Fibroblast of lung (primary cell): ENCODE measurements at regions not wholly inside any gene's neighbourhood (a gene's known extent, or its start where the extent isn't known, plus 50 kb on each side); places are given as distances from the start of the nearest gene placed in this dataset.

Source experiments
- DNase-seq, 2 donors: peaks; one replicate each; pipeline versions ENCODE4 v3.0.0 to v3.0.0-alpha.2; 2010; ENCODE audit warnings: low read depth in 2 of 2
- H2AFZ ChIP-seq: 2 replicates; pipeline ENCODE4 v1.5.1; 2012; ENCODE audit warnings: low read length, control low read depth, inconsistent platforms
- H3K27ac ChIP-seq: 2 replicates; pipeline ENCODE4 v1.5.1; 2011; ENCODE audit warnings: low read length, control low read depth; ENCODE audit not compliant: insufficient read depth
- H3K27me3 ChIP-seq: 2 replicates; pipeline ENCODE4 v1.5.1; 2011; ENCODE audit warnings: mild to moderate bottlenecking, low read length; ENCODE audit not compliant: control insufficient read depth, insufficient read depth
- H3K36me3 ChIP-seq: 2 replicates; pipeline ENCODE4 v1.5.1; 2011; ENCODE audit warnings: low read length; ENCODE audit not compliant: control insufficient read depth, insufficient read depth
- H3K4me1 ChIP-seq: 2 replicates; pipeline ENCODE4 v1.5.1; 2011; ENCODE audit warnings: low read length; ENCODE audit not compliant: control insufficient read depth, insufficient read depth; ENCODE audit errors: extremely low read depth
- H3K4me2 ChIP-seq: 2 replicates; pipeline ENCODE4 v1.5.1; 2011; ENCODE audit warnings: low read length, control low read depth; ENCODE audit not compliant: insufficient read depth; ENCODE audit errors: extremely low read depth
- H3K4me3 ChIP-seq, 4 experiments: fragments of 200-600 bp in 1 of 4; sonication (generic) in 1 of 4; replicated peaks in 1 of 4; 2 replicates each; pipeline ENCODE4 v1.5.1; 2011 to 2016; ENCODE audit warnings: low read length in 4 of 4, low read depth in 3 of 4, mild to moderate bottlenecking in 3 of 4, control low read depth in 2 of 4, inconsistent platforms in 1 of 4, mixed read lengths in 1 of 4; ENCODE audit not compliant: insufficient read depth in 1 of 4; ENCODE audit errors: control extremely low read depth in 1 of 4
- H3K79me2 ChIP-seq: 2 replicates; pipeline ENCODE4 v1.5.1; 2012; ENCODE audit warnings: mild to moderate bottlenecking, low read length, inconsistent platforms; ENCODE audit not compliant: control insufficient read depth, insufficient read depth
- H3K9ac ChIP-seq: 2 replicates; pipeline ENCODE4 v1.5.1; 2011; ENCODE audit warnings: mild to moderate bottlenecking, low read length, control low read depth; ENCODE audit not compliant: insufficient read depth
- H3K9me3 ChIP-seq: 2 replicates; pipeline ENCODE4 v1.5.1; 2012; ENCODE audit warnings: low read depth, low read length; ENCODE audit not compliant: control insufficient read depth, insufficient read depth
- H4K20me1 ChIP-seq: 2 replicates; pipeline ENCODE4 v1.5.1; 2011; ENCODE audit warnings: low read length; ENCODE audit not compliant: control insufficient read depth, insufficient read depth; ENCODE audit errors: extremely low read depth
- CTCF ChIP-seq, 2 donors: IDR thresholded peaks in 1 of 2; conservative IDR thresholded peaks in 1 of 2; 1 replicate in 1 of 2; 2 replicates in 1 of 2; pipeline ENCODE4 v1.5.1; 2011 to 2012; ENCODE audit warnings: low read length in 2 of 2, control low read depth in 1 of 2, inconsistent platforms in 1 of 2, low read depth in 1 of 2, mild to moderate bottlenecking in 1 of 2
- EZH2 ChIP-seq: IDR thresholded peaks from 2 replicates; pipeline ENCODE4 v1.5.1; 2012; ENCODE audit warnings: low read length, control low read depth, mild to moderate bottlenecking; ENCODE audit errors: missing control alignments

GRCh38 chr3:3519266-3519665 lies 280.0 kb upstream of the LRRN1 start:
- TF ChIP-seq CTCF (conservative IDR thresholded peaks at IDR 0.05 in 1 of 2, IDR thresholded peaks at IDR 0.05 in 1 of 2; ENCODE audit: low read depth in 1 of 2, low read length in 2 of 2) (no peak), EZH2 (no peak)
- Histone ChIP-seq H3K79me2 (no peaks in the 10 kb centered on the region), H3K27ac (no peak overlapping the region), H3K4me2 (no peak overlapping the region), H3K9me3 (no peaks in the 10 kb centered on the region), H4K20me1 (no peaks in the 10 kb centered on the region), H2AFZ (no peak overlapping the region), H3K27me3 (no peaks in the 10 kb centered on the region), H3K4me1 (no peaks in the 10 kb centered on the region), H3K9ac (no peak overlapping the region), H3K4me3 (no peak overlapping the region), H3K36me3 (no peaks in the 10 kb centered on the region)
- no peak for DNase-seq

GRCh38 chr3:3516996-3517395 lies 282.2 kb upstream of the LRRN1 start:
- Histone ChIP-seq H4K20me1 (no peaks in the 10 kb centered on the region), H3K4me3 (no peak overlapping the region), H3K4me1 (no peaks in the 10 kb centered on the region), H3K4me2 (no peak overlapping the region), H3K9ac (no peak overlapping the region), H3K79me2 (no peaks in the 10 kb centered on the region), H2AFZ (no peak overlapping the region), H3K9me3 (no peaks in the 10 kb centered on the region), H3K27ac (no peak overlapping the region), H3K27me3 (no peaks in the 10 kb centered on the region), H3K36me3 (no peaks in the 10 kb centered on the region)
- no peak for DNase-seq
- TF ChIP-seq CTCF (conservative IDR thresholded peaks at IDR 0.05 in 1 of 2, IDR thresholded peaks at IDR 0.05 in 1 of 2; ENCODE audit: low read depth in 1 of 2, low read length in 2 of 2) (no peak), EZH2 (no peak)

- H2AFZ ChIP-seq, result no peak overlapping the region
- no peaks in the 10 kb centered on the region for H3K36me3 ChIP-seq
- TF ChIP-seq CTCF (conservative IDR thresholded peaks at IDR 0.05 in 1 of 2, IDR thresholded peaks at IDR 0.05 in 1 of 2; ENCODE audit: low read depth in 1 of 2, low read length in 2 of 2) (no peak), EZH2 (no peak)
- no peak for DNase-seq
- H3K9ac ChIP-seq, result no peak overlapping the region
- H3K4me2 ChIP-seq, result no peak overlapping the region
- no peaks in the 10 kb centered on the region for H3K79me2 ChIP-seq
- no peaks in the 10 kb centered on the region for H3K9me3 ChIP-seq
- no peaks in the 10 kb centered on the region for H4K20me1 ChIP-seq
- no peak overlapping the region for H3K4me3 ChIP-seq
- no peaks in the 10 kb centered on the region for H3K27me3 ChIP-seq
- no peak overlapping the region for H3K27ac ChIP-seq
- no peaks in the 10 kb centered on the region for H3K4me1 ChIP-seq
Observed at GRCh38 chr3:3516384-3516783, 282.8 kb upstream of the LRRN1 start.
